Stromal cell of bone marrow (primary cell): ENCODE measurements at regions not wholly inside any gene's neighbourhood (a gene's known extent, or its start where the extent isn't known, plus 50 kb on each side); places are given as distances from the start of the nearest gene placed in this dataset.
"Not testable (repeated sequence)": the region's sequence is repeated elsewhere in the genome, so short reads cannot be mapped to it uniquely, and the experiment has no call there.

Experiments used
- DNase-seq: peaks from one replicate; pipeline ENCODE4 v3.0.0-alpha.2; 2012; ENCODE audit warnings: low read depth

DNA sequence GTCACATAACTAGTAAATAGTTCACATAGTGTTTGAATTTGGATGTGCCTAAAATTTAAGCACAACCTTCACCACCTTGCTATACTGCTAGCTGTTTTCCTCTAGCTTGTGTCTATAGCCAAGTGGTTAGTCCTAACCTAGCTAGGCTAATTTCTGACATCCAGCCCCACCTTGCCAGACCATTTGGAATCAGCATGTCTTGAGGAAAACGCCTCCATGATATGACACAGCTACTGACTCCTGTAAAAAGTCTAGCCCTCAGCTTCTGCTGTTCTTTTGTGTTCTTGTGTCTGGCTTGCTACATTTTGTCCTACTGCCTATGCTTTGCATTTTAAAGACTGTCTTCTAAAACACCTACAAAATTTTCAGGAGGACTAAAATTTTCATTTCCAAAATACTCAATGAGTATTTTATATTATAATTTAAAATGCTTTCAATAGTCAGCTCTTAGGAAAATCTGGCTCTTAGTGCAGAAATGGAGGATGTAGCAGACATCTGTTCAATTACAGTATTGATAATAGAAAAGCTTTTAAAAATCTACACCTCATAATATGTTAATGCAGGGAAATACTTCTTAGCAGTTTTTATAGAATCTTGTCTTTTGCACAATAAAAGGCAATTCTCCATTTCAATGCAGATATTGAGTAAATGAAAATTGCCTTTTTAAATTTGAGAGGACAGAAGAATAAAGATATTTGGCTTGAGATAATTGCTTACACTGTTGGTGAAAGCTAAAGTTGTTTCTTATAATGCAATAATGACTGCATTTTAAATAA lies 160.8 kb upstream of the APP start:
- no peak for DNase-seq

DNA sequence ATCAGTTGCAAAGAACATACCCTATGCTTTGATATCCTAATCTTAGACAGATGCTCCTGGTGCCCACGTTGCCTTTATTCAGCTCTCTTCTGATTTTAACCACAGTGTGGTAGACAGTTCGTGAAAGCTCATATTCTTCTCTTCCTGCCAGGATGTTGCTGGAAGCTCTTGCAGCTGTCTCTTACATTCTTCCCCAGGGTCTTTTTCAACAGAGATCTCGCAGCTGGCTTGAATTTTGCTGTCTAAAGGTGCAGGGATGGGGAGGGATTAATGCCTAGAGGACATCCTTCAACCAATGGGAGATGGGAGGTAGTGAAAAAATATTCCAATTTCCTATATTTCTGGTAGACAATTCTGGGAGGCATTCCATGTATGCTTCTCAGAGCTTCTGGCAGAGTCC lies 150.0 kb upstream of the APP start:
- no peak for DNase-seq

DNA sequence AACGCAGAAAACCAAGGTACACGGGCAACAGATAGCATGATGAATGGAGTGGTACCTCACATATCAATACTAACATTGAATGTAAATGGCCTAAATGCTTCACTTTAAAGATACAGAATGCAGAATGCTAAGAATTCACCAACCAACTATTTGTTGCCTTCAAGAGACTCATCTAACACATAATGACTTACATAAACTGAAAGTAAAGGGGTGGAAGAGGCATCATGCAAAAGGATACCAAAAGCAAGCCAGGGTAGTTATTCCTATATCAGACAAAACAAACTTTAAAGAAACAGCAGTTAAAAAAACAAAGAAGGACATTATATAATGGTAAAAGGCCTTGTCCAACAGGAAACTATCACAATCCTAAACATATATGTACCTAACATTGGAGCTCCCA lies 137.1 kb upstream of the APP start:
- DNase-seq = no peak

DNA sequence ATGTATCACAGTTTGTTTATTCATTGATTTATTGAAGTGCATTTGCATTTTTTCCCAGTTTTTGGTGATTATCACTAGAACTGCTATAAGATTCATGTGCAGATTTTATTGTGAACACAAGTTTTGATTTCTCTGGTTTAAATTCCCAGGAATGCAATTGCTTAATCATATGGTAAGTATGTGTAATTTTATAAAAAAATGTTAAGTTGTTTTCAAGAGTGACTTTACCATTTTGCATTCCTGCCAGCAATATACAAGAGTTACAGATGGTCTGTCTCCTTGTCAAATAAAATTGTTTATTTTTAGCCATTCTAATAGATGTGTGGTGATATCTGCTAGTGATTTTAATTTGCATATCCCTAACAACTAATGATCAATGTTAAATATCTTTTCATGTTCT lies 127.3 kb upstream of the APP start:
- no peak for DNase-seq

- no peak for DNase-seq
Measured at GRCh38 chr21:26293141-26293946, 122.8 kb upstream of the APP start.

- no peak for DNase-seq
Measured at GRCh38 chr21:26288026-26288425, 117.5 kb upstream of the APP start.

- no peak for DNase-seq
Measured at GRCh38 chr21:26284531-26284930, 114.0 kb upstream of the APP start.

DNA sequence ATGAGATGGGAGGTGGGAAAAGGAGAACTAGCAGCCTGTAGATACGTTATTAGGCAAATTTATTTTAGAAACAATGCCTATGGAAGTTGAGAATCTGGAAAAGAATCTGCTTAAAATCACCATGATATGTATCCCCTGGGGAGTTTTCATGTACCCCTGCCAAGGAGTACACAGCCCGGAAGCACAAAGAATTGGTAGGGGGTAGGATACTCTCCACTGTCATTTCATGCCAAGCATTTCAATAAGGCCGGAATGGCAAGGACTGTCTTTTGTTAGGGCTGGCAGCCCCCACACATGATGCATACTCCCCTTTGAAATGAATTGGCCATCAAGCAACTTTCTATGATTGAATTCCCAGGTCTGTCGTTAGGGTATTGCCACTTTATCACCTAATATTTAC lies 111.5 kb upstream of the APP start:
- no peak for DNase-seq

- DNase-seq = no peak
Measured at GRCh38 chr21:26281506-26281905, 110.9 kb upstream of the APP start.

DNA sequence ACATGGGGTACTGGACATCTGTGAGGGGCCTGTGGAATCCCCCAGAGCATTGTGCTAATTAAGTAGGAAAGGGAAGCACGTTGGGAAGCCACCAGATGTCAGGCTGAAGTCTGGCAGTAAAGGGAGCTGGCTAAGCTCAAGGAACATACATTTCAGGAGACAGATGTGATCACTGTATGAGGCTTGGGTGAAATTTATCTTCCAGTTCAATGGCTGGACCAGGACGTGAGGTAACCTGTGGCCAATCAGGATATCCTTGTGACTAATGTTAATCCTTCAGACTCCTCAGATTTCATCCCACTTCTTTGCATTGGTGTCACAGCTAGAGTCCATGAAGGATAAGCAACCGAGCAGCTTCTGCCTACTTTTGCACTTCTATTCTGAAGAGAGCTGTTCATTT lies 110.2 kb upstream of the APP start:
- DNase-seq = no peak

DNA sequence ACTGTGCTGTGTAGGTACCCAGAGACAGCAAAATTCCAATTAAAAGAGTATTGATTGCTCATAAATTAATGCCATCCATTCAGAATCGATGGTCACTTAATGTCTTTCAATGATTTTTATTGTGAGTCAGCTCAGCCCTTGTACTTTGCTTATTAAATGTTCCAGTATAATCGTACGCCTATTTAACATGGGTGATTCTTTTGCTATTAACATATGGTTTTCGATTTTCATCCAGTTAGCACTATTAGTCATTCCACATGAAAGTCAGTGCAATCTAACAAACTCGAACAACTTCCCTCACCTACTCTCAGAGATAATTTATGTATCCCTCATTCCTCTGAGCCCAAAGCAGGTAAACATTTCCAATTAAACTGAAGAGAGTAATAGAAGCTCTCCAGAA lies 109.6 kb upstream of the APP start:
- no peak for DNase-seq

DNA sequence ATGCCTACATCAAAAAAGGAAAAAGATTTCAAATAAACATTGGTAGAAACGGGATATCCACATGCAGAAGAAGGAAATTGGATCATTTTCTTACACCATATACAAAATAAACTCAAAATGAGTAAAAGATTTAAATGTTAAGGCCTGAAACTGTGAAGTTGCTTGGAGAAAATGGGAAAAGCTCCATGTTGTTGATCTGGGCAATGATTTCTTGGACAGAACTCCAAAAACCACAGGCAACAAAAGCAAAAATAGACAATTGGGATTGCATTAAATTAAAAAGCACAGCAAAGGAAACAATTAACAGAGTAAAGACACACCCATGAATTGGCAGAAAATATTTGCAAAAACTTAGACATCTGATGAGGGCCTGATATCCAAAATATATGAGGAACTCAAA lies 105.2 kb upstream of the APP start:
- no peak for DNase-seq

DNA sequence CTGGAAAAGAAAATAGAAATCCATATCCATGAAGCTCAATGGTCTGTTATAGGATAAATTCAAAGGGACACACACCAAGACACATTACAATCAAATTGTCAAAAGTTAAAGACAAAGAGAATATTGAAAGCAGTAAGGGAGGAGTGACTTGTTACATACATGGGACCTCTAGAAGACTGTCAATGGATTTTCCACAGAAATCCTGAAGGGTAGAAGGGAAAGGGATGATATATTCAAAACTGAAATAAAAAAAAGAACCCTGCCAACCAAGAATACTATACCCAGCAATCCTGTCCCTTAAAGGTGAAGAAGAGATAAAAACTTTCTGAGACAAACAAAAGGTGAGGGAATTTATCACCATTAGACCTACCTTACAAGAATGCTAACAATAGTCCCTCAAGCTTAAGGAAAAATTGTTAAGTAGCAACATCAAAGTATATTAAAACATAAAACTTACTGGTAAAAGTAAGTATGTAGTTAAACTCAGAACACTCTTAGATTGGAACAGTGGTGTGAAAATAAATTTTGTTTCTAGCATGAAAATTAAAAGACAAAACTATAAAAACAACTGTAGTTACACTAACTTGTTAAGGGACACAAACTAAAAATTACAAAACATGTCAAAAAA lies 103.2 kb upstream of the APP start:
- DNase-seq = no peak

GRCh38 chr21:26267389-26267788 lies 96.8 kb upstream of the APP start:
- DNase-seq = no peak

DNA sequence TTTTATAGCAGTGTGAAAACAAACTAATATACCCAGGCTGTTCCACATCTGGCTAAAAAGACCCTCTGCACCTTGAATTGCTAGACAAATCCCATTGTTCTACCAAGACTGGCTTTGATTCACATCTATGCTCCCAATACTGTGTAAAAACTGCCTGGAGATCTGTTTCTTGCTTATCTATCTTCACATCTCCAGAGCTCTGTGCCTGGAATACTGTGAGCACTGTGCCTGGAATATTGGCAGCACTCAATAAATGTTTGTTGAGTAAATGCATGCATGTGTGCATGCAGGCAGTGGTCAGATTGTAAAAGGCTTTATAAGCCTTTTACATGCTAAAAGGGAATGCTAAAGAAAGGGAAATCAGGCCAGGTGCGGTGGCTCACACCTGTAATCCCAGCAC lies 75.5 kb upstream of the APP start:
- DNase-seq = no peak

GRCh38 chr21:26245428-26245827 lies 74.9 kb upstream of the APP start:
- no peak for DNase-seq

GRCh38 chr21:26238646-26239045 lies 68.1 kb upstream of the APP start:
- DNase-seq = no peak

- DNase-seq = no peak
Measured at GRCh38 chr21:26236281-26236680, 65.7 kb upstream of the APP start.

- not testable (repeated sequence) for DNase-seq
Measured at GRCh38 chr21:26233297-26233696, 62.7 kb upstream of the APP start.

GRCh38 chr21:26232491-26232890 lies 61.9 kb upstream of the APP start:
- not testable (repeated sequence) for DNase-seq

- no peak for DNase-seq
Measured at GRCh38 chr21:26227130-26227529, 56.6 kb upstream of the APP start.

DNA sequence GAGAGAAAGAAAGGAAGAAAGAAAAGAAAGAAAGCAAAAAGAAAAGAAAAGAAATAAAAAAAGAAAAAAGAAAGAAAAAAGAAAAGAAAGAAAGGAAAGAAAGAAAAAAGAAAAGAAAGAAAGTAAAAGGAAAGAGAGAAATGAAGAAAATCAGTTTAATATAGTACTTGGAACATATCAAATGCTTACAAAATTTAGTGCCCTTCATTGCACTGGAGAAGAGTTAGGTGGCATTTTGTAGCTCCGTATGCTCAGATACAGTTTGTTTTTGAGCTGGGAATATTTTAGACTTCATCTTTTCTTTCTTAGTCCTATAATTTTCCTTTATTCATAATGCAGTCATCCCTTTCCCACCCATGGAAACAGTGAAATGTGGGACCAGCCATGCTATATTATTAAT lies 56.2 kb upstream of the APP start:
- DNase-seq = no peak

- DNase-seq = no peak
Measured at GRCh38 chr21:26225046-26225445, 54.5 kb upstream of the APP start.
